Osteocyte (in vitro differentiated cells): ENCODE measurements at regions not wholly inside any gene's neighbourhood (a gene's known extent, or its start where the extent isn't known, plus 50 kb on each side); places are given as distances from the start of the nearest gene placed in this dataset.

Source experiments
- DNase-seq: peaks from one replicate; pipeline ENCODE4 v3.0.0; 2021; ENCODE audit warnings: mixed read lengths; ENCODE audit not compliant: unreplicated experiment; ENCODE audit errors: extremely low spot score
- H3K27ac Mint-ChIP-seq: one replicate; pipeline ENCODE4 v1.8.0; 2021; ENCODE audit warnings: mild to moderate bottlenecking, mixed read lengths; ENCODE audit not compliant: unreplicated experiment
- H3K27me3 Mint-ChIP-seq: one replicate; pipeline ENCODE4 v1.8.0; 2021; ENCODE audit warnings: mixed read lengths; ENCODE audit not compliant: unreplicated experiment
- H3K36me3 Mint-ChIP-seq: one replicate; pipeline ENCODE4 v1.8.0; 2021; ENCODE audit warnings: mixed read lengths; ENCODE audit not compliant: unreplicated experiment
- H3K4me1 Mint-ChIP-seq: one replicate; pipeline ENCODE4 v1.8.0; 2021; ENCODE audit warnings: mixed read lengths; ENCODE audit not compliant: unreplicated experiment
- H3K4me3 Mint-ChIP-seq: one replicate; pipeline ENCODE4 v1.8.0; 2021; ENCODE audit warnings: mild to moderate bottlenecking, moderate library complexity, mixed read lengths; ENCODE audit not compliant: unreplicated experiment
- H3K9me3 Mint-ChIP-seq: one replicate; pipeline ENCODE4 v1.8.0; 2021; ENCODE audit warnings: mixed read lengths; ENCODE audit not compliant: unreplicated experiment
- CTCF ChIP-seq: fragments of 200-600 bp; sonication (generic); IDR thresholded peaks from 2 replicates; pipeline ENCODE4 v1.5.0; 2021; ENCODE audit warnings: antibody characterized with exemption, mild to moderate bottlenecking, moderate library complexity

DNA sequence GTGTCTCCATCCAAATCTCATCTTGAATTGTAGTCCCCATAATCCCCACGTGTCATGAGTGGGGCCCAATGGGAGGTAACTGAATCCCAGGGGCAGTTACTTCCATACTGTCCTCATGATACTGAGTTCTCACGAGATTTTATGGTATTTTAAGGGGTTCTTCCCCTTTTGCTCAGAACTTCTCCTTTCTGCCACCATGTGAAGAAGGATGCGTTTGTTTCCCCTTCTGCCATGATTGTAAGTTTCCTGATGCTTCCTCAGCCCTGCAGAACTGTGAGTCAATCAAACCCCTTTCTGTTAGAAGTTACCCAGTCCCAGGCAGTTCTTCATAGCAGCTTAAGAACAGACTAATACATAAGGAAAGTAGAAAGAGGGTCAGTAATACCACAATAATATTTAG lies 480.4 kb downstream of the KCNJ3 start:
- no peak for DNase-seq
- Mint-ChIP-seq H3K36me3 (no peaks in the 10 kb centered on the region), H3K27me3 (no peaks in the 10 kb centered on the region), H3K27ac (no peak overlapping the region), H3K4me1 (no peaks in the 10 kb centered on the region), H3K9me3 (no peaks in the 10 kb centered on the region), H3K4me3 (no peak overlapping the region)
- TF ChIP-seq CTCF, result no peak

- Mint-ChIP-seq H3K4me3 (no peak overlapping the region), H3K4me1 (no peaks in the 10 kb centered on the region)
Measured at GRCh38 chr2:155176345-155176744, 477.9 kb downstream of the KCNJ3 start.

GRCh38 chr2:155169317-155169716 lies 470.8 kb downstream of the KCNJ3 start:
- Mint-ChIP-seq H3K36me3 (no peaks in the 10 kb centered on the region), H3K27ac (no peak overlapping the region), H3K9me3 (no peaks in the 10 kb centered on the region), H3K4me1 (no peaks in the 10 kb centered on the region), H3K4me3 (no peak overlapping the region), H3K27me3 (no peaks in the 10 kb centered on the region)
- no peak for TF ChIP-seq CTCF
- DNase-seq, result no peak

More at GRCh38 chr2:155176345-155176744, 477.9 kb downstream of the KCNJ3 start:
- Mint-ChIP-seq H3K27me3 (no peaks in the 10 kb centered on the region), H3K9me3 (no peaks in the 10 kb centered on the region), H3K27ac (no peak overlapping the region), H3K36me3 (no peaks in the 10 kb centered on the region)
- no peak for DNase-seq
- TF ChIP-seq CTCF, result no peak

- H3K27me3 Mint-ChIP-seq, result no peaks in the 10 kb centered on the region
Measured at GRCh38 chr2:155162494-155162893, 464.0 kb downstream of the KCNJ3 start.

GRCh38 chr2:155161314-155161713 lies 462.8 kb downstream of the KCNJ3 start:
- H3K4me1 Mint-ChIP-seq, result no peaks in the 10 kb centered on the region
- H3K4me3 Mint-ChIP-seq, result no peak overlapping the region
- no peaks in the 10 kb centered on the region for H3K36me3 Mint-ChIP-seq
- H3K27ac Mint-ChIP-seq, result no peak overlapping the region
- no peaks in the 10 kb centered on the region for H3K9me3 Mint-ChIP-seq
- TF ChIP-seq CTCF, result no peak
- DNase-seq, result no peak
- H3K27me3 Mint-ChIP-seq, result no peaks in the 10 kb centered on the region

More at GRCh38 chr2:155162494-155162893, 464.0 kb downstream of the KCNJ3 start:
- Mint-ChIP-seq H3K9me3 (no peaks in the 10 kb centered on the region), H3K36me3 (no peaks in the 10 kb centered on the region), H3K4me3 (no peak overlapping the region), H3K4me1 (no peaks in the 10 kb centered on the region), H3K27ac (no peak overlapping the region)
- TF ChIP-seq CTCF, result no peak
- DNase-seq, result no peak
